Keratinocyte (primary cell): ENCODE measurements at regions not wholly inside any gene's neighbourhood (a gene's known extent, or its start where the extent isn't known, plus 50 kb on each side); places are given as distances from the start of the nearest gene placed in this dataset.

Source experiments
- CTCF ChIP-seq, 3 experiments: IDR thresholded peaks in 1 of 3; conservative IDR thresholded peaks in 1 of 3; optimal IDR thresholded peaks in 1 of 3; 2 replicates in 2 of 3; 3 replicates in 1 of 3; pipeline versions ENCODE3 to v1.5.1; 2011; ENCODE audit warnings: low read length in 3 of 3, mild to moderate bottlenecking in 3 of 3, moderate library complexity in 2 of 3, control low read depth in 1 of 3, inconsistent platforms in 1 of 3; ENCODE audit not compliant: insufficient read depth in 2 of 3; ENCODE audit errors: extremely low read depth in 1 of 3
- EZH2 ChIP-seq: IDR thresholded peaks from one replicate; pipeline ENCODE4 v1.6.1; 2012; ENCODE audit warnings: inconsistent platforms, mild to moderate bottlenecking, low read length, moderate library complexity

GRCh38 chrX:109172091-109172602 is 309.7 kb downstream of the GUCY2F start:
- TF ChIP-seq CTCF (optimal IDR thresholded peaks at IDR 0.05 in 1 of 3, IDR thresholded peaks at IDR 0.05 in 1 of 3, conservative IDR thresholded peaks at IDR 0.05 in 1 of 3; ENCODE audit: extremely low read depth in 1 of 3, insufficient read depth in 2 of 3, low read length in 3 of 3) (no peak), EZH2 (no peak)
